ENCODE measurements at regions not wholly inside any gene's neighbourhood (a gene's known extent, or its start where the extent isn't known, plus 50 kb on each side); places are given as distances from the start of the nearest gene placed in this dataset.

GRCh38 chr21:38976900-38977299 lies 171.2 kb downstream of the ETS2 start:
- Mint-ChIP-seq H3K9me3 (ENCODE audit: low read depth) (no peaks in the 10 kb centered on the region), H3K27ac (no peak overlapping the region), H3K4me3 (ENCODE audit: low read depth) (no peak overlapping the region), H3K27me3 (peaks cover 1% of the 10 kb centered on the region), H3K4me1 (ENCODE audit: low read depth) (peaks cover 19% of the 10 kb centered on the region), H3K36me3 (ENCODE audit: insufficient read depth) (no peaks in the 10 kb centered on the region)
- TF ChIP-seq, protein P1, sequence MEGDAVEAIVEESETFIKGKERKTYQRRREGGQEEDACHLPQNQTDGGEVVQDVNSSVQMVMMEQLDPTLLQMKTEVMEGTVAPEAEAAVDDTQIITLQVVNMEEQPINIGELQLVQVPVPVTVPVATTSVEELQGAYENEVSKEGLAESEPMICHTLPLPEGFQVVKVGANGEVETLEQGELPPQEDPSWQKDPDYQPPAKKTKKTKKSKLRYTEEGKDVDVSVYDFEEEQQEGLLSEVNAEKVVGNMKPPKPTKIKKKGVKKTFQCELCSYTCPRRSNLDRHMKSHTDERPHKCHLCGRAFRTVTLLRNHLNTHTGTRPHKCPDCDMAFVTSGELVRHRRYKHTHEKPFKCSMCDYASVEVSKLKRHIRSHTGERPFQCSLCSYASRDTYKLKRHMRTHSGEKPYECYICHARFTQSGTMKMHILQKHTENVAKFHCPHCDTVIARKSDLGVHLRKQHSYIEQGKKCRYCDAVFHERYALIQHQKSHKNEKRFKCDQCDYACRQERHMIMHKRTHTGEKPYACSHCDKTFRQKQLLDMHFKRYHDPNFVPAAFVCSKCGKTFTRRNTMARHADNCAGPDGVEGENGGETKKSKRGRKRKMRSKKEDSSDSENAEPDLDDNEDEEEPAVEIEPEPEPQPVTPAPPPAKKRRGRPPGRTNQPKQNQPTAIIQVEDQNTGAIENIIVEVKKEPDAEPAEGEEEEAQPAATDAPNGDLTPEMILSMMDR (IDR thresholded peaks at IDR 0.05; ENCODE audit: unreplicated experiment) = no peak
- DNase-seq (ENCODE audit: low spot score, unreplicated experiment) = no peak

- TF ChIP-seq, protein P1 (IDR thresholded peaks at IDR 0.05; ENCODE audit: unreplicated experiment) = no peak
- H3K36me3 Mint-ChIP-seq (ENCODE audit: insufficient read depth) = no peaks in the 10 kb centered on the region
- no peaks in the 10 kb centered on the region for H3K9me3 Mint-ChIP-seq (ENCODE audit: low read depth)
- no peak overlapping the region for H3K4me3 Mint-ChIP-seq (ENCODE audit: low read depth)
- no peak overlapping the region for H3K27ac Mint-ChIP-seq
- H3K4me1 Mint-ChIP-seq (ENCODE audit: low read depth) = peaks cover 8% of the 10 kb centered on the region
- no peak for DNase-seq (ENCODE audit: low spot score, unreplicated experiment)
- peaks cover 5% of the 10 kb centered on the region for H3K27me3 Mint-ChIP-seq
Observed at GRCh38 chr21:38973552-38973951, 167.8 kb downstream of the ETS2 start.

DNA sequence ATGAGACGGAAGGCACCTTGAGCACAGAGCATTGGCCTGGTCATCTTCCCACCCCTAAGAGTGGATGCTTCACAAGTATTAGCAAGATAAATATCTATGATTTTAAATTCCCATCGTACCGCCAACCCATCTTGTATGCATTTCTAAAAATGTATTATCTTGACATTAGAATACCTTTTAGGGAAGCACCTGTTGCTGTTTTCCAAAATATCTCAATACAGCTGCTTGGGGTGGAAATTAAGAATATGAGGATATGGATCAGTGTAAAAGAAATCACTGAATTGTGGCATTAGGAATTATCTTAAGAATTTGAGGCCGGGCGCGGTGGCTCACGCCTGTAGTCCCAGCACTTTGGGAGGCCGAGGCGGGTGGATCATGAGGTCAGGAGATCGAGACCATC lies 166.3 kb downstream of the ETS2 start:
- TF ChIP-seq, protein P1 (IDR thresholded peaks at IDR 0.05; ENCODE audit: unreplicated experiment) = no peak
- no peak for DNase-seq (ENCODE audit: low spot score, unreplicated experiment)

GRCh38 chr21:38970765-38971164 lies 165.0 kb downstream of the ETS2 start:
- no peak overlapping the region for H3K27ac Mint-ChIP-seq
- no peak overlapping the region for H3K4me3 Mint-ChIP-seq (ENCODE audit: low read depth)
- H3K4me1 Mint-ChIP-seq (ENCODE audit: low read depth) = peaks cover 8% of the 10 kb centered on the region
- no peaks in the 10 kb centered on the region for H3K36me3 Mint-ChIP-seq (ENCODE audit: insufficient read depth)
- H3K27me3 Mint-ChIP-seq = peaks cover 5% of the 10 kb centered on the region
- H3K9me3 Mint-ChIP-seq (ENCODE audit: low read depth) = no peaks in the 10 kb centered on the region
- DNase-seq (ENCODE audit: low spot score, unreplicated experiment) = no peak
- TF ChIP-seq, protein P1 (IDR thresholded peaks at IDR 0.05; ENCODE audit: unreplicated experiment) = no peak

More for the DNA sequence above, 166.3 kb downstream of the ETS2 start:
- Mint-ChIP-seq H3K36me3 (ENCODE audit: insufficient read depth) (no peaks in the 10 kb centered on the region), H3K9me3 (ENCODE audit: low read depth) (no peaks in the 10 kb centered on the region), H3K4me3 (ENCODE audit: low read depth) (no peak overlapping the region), H3K27ac (no peak overlapping the region), H3K27me3 (peaks cover 5% of the 10 kb centered on the region), H3K4me1 (ENCODE audit: low read depth) (peaks cover 2% of the 10 kb centered on the region)

DNA sequence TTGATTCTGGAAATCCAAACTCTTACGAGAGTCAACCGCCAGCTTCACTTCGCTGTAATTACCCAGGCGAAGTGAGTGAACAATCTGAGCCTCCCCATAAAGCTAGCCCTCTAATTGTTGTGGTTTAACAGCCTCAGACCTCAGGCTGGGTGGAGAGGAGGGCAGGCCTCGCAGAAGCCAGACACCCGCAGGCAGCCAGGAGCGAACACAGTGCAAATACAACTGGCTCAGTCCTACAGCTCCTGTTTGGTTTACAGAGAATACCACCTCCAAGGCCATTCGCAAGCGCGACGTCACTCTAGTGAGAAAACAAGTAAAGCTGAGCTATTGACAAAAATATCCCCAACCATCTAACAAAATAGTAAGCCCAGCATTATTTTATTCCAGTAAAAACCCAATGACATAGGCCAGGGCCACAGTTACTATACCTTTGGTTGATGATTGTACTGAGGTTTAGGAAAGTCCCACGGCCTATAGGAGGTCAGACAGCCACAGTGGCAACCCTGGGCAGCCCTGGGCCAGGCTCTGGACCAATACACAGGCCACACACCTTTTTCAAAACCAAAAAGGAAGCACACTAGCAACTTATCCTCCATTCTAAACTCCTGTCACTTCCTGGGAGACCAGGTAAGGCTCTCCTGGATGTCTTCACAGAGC lies 163.3 kb downstream of the ETS2 start:
- H3K4me3 Mint-ChIP-seq (ENCODE audit: low read depth) = no peak overlapping the region
- no peak for DNase-seq (ENCODE audit: low spot score, unreplicated experiment)
- H3K36me3 Mint-ChIP-seq (ENCODE audit: insufficient read depth) = no peaks in the 10 kb centered on the region
- TF ChIP-seq, protein P1 (IDR thresholded peaks at IDR 0.05; ENCODE audit: unreplicated experiment) = no peak
- H3K4me1 Mint-ChIP-seq (ENCODE audit: low read depth) = peaks cover 17% of the 10 kb centered on the region
- no peak overlapping the region for H3K27ac Mint-ChIP-seq
- peaks cover 5% of the 10 kb centered on the region for H3K27me3 Mint-ChIP-seq
- no peaks in the 10 kb centered on the region for H3K9me3 Mint-ChIP-seq (ENCODE audit: low read depth)

Measured in progenitor cell of endocrine pancreas (in vitro differentiated cells).